Activated CD4-positive, CD25-positive, alpha-beta regulatory T cell (primary cell): ENCODE measurements at regions not wholly inside any gene's neighbourhood (a gene's known extent, or its start where the extent isn't known, plus 50 kb on each side); places are given as distances from the start of the nearest gene placed in this dataset.
"Not testable (repeated sequence)": the region's sequence is repeated elsewhere in the genome, so short reads cannot be mapped to it uniquely, and the experiment has no call there.

Experiments used
- DNase-seq, 4 experiments: peaks; one replicate each; lab custom pipeline; 2025; lab: John Stamatoyannopoulos, UW

GRCh38 chr2:234898534-234899053 is 53.2 kb upstream of the SH3BP4 start:
- no peak for DNase-seq

- DNase-seq: not testable (repeated sequence)
Observed at GRCh38 chr2:234888442-234888841, 63.4 kb upstream of the SH3BP4 start.

GRCh38 chr2:234887195-234887594 is 64.6 kb upstream of the SH3BP4 start:
- DNase-seq: no peak

GRCh38 chr2:234885886-234886285 is 65.9 kb upstream of the SH3BP4 start:
- no peak for DNase-seq

GRCh38 chr2:234885118-234885517 is 66.7 kb upstream of the SH3BP4 start:
- DNase-seq: no peak

GRCh38 chr2:234884591-234884990 is 67.2 kb upstream of the SH3BP4 start:
- no peak for DNase-seq

GRCh38 chr2:234881413-234882241 is 70.2 kb upstream of the SH3BP4 start:
- peak in 1 of 4 experiments; percentile 3 for DNase-seq

GRCh38 chr2:234880551-234881211 is 71.1 kb upstream of the SH3BP4 start:
- no peak for DNase-seq

GRCh38 chr2:234879671-234880455 is 72.0 kb upstream of the SH3BP4 start:
- DNase-seq: no peak

GRCh38 chr2:234876621-234877020 is 75.2 kb upstream of the SH3BP4 start:
- not testable (repeated sequence) for DNase-seq

- no peak for DNase-seq
Observed at GRCh38 chr2:234874347-234875046, 77.3 kb upstream of the SH3BP4 start.

GRCh38 chr2:234873828-234874173 is 78.0 kb upstream of the SH3BP4 start:
- DNase-seq: no peak

- DNase-seq: no peak
Observed at GRCh38 chr2:234873103-234873827, 78.6 kb upstream of the SH3BP4 start.

- no peak for DNase-seq
Observed at GRCh38 chr2:234869969-234870368, 81.8 kb upstream of the SH3BP4 start.

- no peak for DNase-seq
Observed at GRCh38 chr2:234869164-234869563, 82.7 kb upstream of the SH3BP4 start.

- DNase-seq: no peak
Observed at GRCh38 chr2:234867882-234868285, 83.9 kb upstream of the SH3BP4 start.

- DNase-seq: no peak
Observed at GRCh38 chr2:234865586-234865985, 86.2 kb upstream of the SH3BP4 start.

GRCh38 chr2:234865040-234865439 is 86.8 kb upstream of the SH3BP4 start:
- DNase-seq: no peak

- no peak for DNase-seq
Observed at GRCh38 chr2:234864506-234864905, 87.3 kb upstream of the SH3BP4 start.

GRCh38 chr2:234863043-234863934 is 88.5 kb upstream of the SH3BP4 start:
- no peak for DNase-seq
